GM23338 (cell line): ENCODE measurements at regions not wholly inside any gene's neighbourhood (a gene's known extent, or its start where the extent isn't known, plus 50 kb on each side); places are given as distances from the start of the nearest gene placed in this dataset.

Experiments used
- EZH2 ChIP-seq: fragments of 200-600 bp; sonication (generic); IDR thresholded peaks from one replicate; pipeline ENCODE4 v1.8.0; 2017; ENCODE audit warnings: antibody characterized with exemption, mild to moderate bottlenecking, low read depth; ENCODE audit not compliant: unreplicated experiment
- EZH2phosphoT487 ChIP-seq: fragments of 200-600 bp; sonication (generic); IDR thresholded peaks from one replicate; pipeline ENCODE4 v1.8.1; 2018; ENCODE audit warnings: antibody characterized with exemption; ENCODE audit not compliant: unreplicated experiment
- NANOG ChIP-seq: IDR thresholded peaks from 2 replicates; pipeline ENCODE4 v1.6.1; 2016; ENCODE audit warnings: antibody characterized with exemption, borderline replicate concordance
- POLR2AphosphoS5 ChIP-seq: IDR thresholded peaks from 2 replicates; pipeline ENCODE4 v1.6.1; 2016; ENCODE audit warnings: antibody characterized with exemption, low read depth
- STAT1 ChIP-seq: IDR thresholded peaks from one replicate; pipeline ENCODE4 v1.6.1; 2016; ENCODE audit warnings: antibody characterized with exemption; ENCODE audit not compliant: unreplicated experiment
- TF ChIP-seq, protein P1 (sequence below): IDR thresholded peaks from one replicate; pipeline ENCODE4 v1.6.1; 2018; ENCODE audit warnings: antibody characterized with exemption; ENCODE audit not compliant: unreplicated experiment
- TF ChIP-seq, protein P2 (sequence below), 2 experiments: fragments of 200-600 bp in 1 of 2; sonication (generic) in 1 of 2; conservative IDR thresholded peaks; 2 replicates each; pipeline versions ENCODE4 v1.5.1 to v1.6.1; 2016 to 2017; ENCODE audit warnings: antibody characterized with exemption in 2 of 2, low read depth in 2 of 2, mild to moderate bottlenecking in 2 of 2, moderate library complexity in 1 of 2
- TF ChIP-seq, protein P3 (sequence below): IDR thresholded peaks from 2 replicates; pipeline ENCODE4 v1.6.1; 2016; ENCODE audit warnings: antibody characterized with exemption

DNA sequence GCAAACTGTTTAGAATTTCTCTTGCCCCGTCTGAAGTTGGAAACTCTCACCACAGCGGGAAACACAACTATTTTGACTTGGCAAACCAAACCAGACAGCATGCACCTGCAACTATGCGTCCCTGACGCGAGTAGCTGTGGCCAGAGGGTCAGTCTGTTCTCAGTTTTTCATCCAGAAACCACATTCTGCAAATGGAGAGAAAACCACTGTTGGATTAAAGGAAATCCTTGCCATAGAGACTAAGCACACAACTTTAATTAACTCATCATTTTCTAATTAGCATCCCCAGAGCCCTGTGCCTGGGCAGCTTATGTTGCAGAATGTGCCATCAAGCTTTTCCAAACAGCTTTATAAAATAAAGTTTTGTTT, 415.7 kb upstream of the TCF4 start:
- TF ChIP-seq EZH2phosphoT487 (no peak), NANOG (no peak), POLR2AphosphoS5 (no peak), STAT1 (no peak), EZH2 (no peak)
- TF ChIP-seq, protein P1, sequence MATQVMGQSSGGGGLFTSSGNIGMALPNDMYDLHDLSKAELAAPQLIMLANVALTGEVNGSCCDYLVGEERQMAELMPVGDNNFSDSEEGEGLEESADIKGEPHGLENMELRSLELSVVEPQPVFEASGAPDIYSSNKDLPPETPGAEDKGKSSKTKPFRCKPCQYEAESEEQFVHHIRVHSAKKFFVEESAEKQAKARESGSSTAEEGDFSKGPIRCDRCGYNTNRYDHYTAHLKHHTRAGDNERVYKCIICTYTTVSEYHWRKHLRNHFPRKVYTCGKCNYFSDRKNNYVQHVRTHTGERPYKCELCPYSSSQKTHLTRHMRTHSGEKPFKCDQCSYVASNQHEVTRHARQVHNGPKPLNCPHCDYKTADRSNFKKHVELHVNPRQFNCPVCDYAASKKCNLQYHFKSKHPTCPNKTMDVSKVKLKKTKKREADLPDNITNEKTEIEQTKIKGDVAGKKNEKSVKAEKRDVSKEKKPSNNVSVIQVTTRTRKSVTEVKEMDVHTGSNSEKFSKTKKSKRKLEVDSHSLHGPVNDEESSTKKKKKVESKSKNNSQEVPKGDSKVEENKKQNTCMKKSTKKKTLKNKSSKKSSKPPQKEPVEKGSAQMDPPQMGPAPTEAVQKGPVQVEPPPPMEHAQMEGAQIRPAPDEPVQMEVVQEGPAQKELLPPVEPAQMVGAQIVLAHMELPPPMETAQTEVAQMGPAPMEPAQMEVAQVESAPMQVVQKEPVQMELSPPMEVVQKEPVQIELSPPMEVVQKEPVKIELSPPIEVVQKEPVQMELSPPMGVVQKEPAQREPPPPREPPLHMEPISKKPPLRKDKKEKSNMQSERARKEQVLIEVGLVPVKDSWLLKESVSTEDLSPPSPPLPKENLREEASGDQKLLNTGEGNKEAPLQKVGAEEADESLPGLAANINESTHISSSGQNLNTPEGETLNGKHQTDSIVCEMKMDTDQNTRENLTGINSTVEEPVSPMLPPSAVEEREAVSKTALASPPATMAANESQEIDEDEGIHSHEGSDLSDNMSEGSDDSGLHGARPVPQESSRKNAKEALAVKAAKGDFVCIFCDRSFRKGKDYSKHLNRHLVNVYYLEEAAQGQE = no peak
- TF ChIP-seq, protein P2, sequence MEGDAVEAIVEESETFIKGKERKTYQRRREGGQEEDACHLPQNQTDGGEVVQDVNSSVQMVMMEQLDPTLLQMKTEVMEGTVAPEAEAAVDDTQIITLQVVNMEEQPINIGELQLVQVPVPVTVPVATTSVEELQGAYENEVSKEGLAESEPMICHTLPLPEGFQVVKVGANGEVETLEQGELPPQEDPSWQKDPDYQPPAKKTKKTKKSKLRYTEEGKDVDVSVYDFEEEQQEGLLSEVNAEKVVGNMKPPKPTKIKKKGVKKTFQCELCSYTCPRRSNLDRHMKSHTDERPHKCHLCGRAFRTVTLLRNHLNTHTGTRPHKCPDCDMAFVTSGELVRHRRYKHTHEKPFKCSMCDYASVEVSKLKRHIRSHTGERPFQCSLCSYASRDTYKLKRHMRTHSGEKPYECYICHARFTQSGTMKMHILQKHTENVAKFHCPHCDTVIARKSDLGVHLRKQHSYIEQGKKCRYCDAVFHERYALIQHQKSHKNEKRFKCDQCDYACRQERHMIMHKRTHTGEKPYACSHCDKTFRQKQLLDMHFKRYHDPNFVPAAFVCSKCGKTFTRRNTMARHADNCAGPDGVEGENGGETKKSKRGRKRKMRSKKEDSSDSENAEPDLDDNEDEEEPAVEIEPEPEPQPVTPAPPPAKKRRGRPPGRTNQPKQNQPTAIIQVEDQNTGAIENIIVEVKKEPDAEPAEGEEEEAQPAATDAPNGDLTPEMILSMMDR (conservative IDR thresholded peaks at IDR 0.05; ENCODE audit: low read depth in 2 of 2) = no peak
- TF ChIP-seq, protein P3, sequence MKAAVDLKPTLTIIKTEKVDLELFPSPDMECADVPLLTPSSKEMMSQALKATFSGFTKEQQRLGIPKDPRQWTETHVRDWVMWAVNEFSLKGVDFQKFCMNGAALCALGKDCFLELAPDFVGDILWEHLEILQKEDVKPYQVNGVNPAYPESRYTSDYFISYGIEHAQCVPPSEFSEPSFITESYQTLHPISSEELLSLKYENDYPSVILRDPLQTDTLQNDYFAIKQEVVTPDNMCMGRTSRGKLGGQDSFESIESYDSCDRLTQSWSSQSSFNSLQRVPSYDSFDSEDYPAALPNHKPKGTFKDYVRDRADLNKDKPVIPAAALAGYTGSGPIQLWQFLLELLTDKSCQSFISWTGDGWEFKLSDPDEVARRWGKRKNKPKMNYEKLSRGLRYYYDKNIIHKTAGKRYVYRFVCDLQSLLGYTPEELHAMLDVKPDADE = no peak
